ENCODE measurements at regions not wholly inside any gene's neighbourhood (a gene's known extent, or its start where the extent isn't known, plus 50 kb on each side); places are given as distances from the start of the nearest gene placed in this dataset.

DNA sequence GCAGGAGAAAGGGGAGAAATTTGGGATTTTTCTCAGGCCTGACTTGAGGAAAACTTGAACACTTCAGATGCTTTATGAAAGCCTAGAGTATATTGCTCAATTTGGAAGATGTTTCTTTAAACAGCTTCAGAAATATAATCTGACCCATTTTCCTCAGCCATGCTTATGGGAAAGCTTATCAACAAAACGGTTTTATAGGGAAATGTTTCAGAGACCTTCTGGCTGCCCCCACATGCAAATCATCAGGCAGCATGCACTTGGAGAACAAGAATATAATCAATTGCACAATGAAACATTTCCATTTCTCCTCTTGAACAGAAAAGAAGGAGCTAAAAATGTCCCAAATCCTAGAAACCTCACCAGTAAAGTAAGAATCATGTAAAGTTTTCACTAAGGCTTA is 411.2 kb upstream of the ETAA1 start:
- TF ChIP-seq, protein P1, sequence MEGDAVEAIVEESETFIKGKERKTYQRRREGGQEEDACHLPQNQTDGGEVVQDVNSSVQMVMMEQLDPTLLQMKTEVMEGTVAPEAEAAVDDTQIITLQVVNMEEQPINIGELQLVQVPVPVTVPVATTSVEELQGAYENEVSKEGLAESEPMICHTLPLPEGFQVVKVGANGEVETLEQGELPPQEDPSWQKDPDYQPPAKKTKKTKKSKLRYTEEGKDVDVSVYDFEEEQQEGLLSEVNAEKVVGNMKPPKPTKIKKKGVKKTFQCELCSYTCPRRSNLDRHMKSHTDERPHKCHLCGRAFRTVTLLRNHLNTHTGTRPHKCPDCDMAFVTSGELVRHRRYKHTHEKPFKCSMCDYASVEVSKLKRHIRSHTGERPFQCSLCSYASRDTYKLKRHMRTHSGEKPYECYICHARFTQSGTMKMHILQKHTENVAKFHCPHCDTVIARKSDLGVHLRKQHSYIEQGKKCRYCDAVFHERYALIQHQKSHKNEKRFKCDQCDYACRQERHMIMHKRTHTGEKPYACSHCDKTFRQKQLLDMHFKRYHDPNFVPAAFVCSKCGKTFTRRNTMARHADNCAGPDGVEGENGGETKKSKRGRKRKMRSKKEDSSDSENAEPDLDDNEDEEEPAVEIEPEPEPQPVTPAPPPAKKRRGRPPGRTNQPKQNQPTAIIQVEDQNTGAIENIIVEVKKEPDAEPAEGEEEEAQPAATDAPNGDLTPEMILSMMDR (IDR thresholded peaks at IDR 0.05) = no peak
- no peak for TF ChIP-seq POLR2A (IDR thresholded peaks at IDR 0.05)

Data from esophagus squamous epithelium (tissue), 4 donors.